HEK293T (cell line): ENCODE measurements at regions not wholly inside any gene's neighbourhood (a gene's known extent, or its start where the extent isn't known, plus 50 kb on each side); places are given as distances from the start of the nearest gene placed in this dataset.

ENCODE experiments used
- CTCF ChIA-PET: fragments of 350-600 bp; formaldehyde crosslinking; extraction: SDS; loops from one replicate; lab custom pipeline; 2021; ENCODE audit warnings: antibody characterized with exemption, inconsistent platforms; lab: Yijun Ruan, JAX
- POLR2A ChIA-PET: fragments of 350-600 bp; formaldehyde crosslinking; extraction: SDS; loops from one replicate; lab custom pipeline; 2020; ENCODE audit warnings: antibody characterized with exemption, inconsistent platforms; lab: Yijun Ruan, JAX
- DNase-seq: peaks from one replicate; pipeline ENCODE4 v3.0.0; 2012; ENCODE audit warnings: mixed read lengths; ENCODE audit errors: extremely low spot score
- ARNT ChIP-seq: fragments of 450-650 bp; IDR thresholded peaks from 2 replicates; pipeline ENCODE4 v1.6.1; 2017; ENCODE audit warnings: mild to moderate bottlenecking
- BHLHE40 ChIP-seq: fragments of 450-650 bp; IDR thresholded peaks from 2 replicates; pipeline ENCODE4 v1.6.1; 2016; ENCODE audit warnings: mild to moderate bottlenecking, moderate library complexity, borderline replicate concordance
- CTBP1 ChIP-seq: fragments of 450-650 bp; IDR thresholded peaks from 2 replicates; pipeline ENCODE4 v1.6.1; 2016; ENCODE audit warnings: borderline replicate concordance
- ELF4 ChIP-seq: fragments of 450-650 bp; IDR thresholded peaks from 2 replicates; pipeline ENCODE4 v1.6.1; 2017; ENCODE audit warnings: antibody characterized with exemption
- FOXA1 ChIP-seq: fragments of 450-650 bp; IDR thresholded peaks from 2 replicates; pipeline ENCODE4 v1.6.1; 2016; ENCODE audit warnings: mild to moderate bottlenecking
- FOXK2 ChIP-seq: fragments of 450-650 bp; IDR thresholded peaks from 2 replicates; pipeline ENCODE4 v1.6.1; 2016; ENCODE audit warnings: mild to moderate bottlenecking
- FOXM1 ChIP-seq: fragments of 450-650 bp; IDR thresholded peaks from 2 replicates; pipeline ENCODE4 v1.6.1; 2017; ENCODE audit warnings: mild to moderate bottlenecking, borderline replicate concordance
- HDGF ChIP-seq: fragments of 450-650 bp; IDR thresholded peaks from 2 replicates; pipeline ENCODE4 v1.6.1; 2017; ENCODE audit warnings: antibody characterized with exemption, borderline replicate concordance
- L3MBTL2 ChIP-seq: fragments of 450-650 bp; conservative IDR thresholded peaks from 2 replicates; pipeline ENCODE4 v1.6.1; 2016; ENCODE audit warnings: mild to moderate bottlenecking
- LEF1 ChIP-seq: fragments of 450-650 bp; IDR thresholded peaks from 2 replicates; pipeline ENCODE4 v1.6.1; 2017; ENCODE audit warnings: mild to moderate bottlenecking, borderline replicate concordance
- NFRKB ChIP-seq: fragments of 450-650 bp; IDR thresholded peaks from 2 replicates; pipeline ENCODE4 v1.6.1; 2016; ENCODE audit warnings: mild to moderate bottlenecking, moderate library complexity
- SP1 ChIP-seq: fragments of 450-650 bp; IDR thresholded peaks from 2 replicates; pipeline ENCODE4 v1.6.1; 2017
- SUZ12 ChIP-seq: fragments of 450-650 bp; IDR thresholded peaks from 2 replicates; pipeline ENCODE4 v1.6.1; 2016; ENCODE audit warnings: mild to moderate bottlenecking
- TARDBP ChIP-seq: fragments of 450-650 bp; IDR thresholded peaks from 2 replicates; pipeline ENCODE4 v1.6.1; 2016
- ZNF384 ChIP-seq: fragments of 450-650 bp; IDR thresholded peaks from 2 replicates; pipeline ENCODE4 v1.6.1; 2016
- TF ChIP-seq, protein P1 (sequence below): fragments of 450-650 bp; IDR thresholded peaks from 2 replicates; pipeline ENCODE4 v1.6.1; 2016

DNA sequence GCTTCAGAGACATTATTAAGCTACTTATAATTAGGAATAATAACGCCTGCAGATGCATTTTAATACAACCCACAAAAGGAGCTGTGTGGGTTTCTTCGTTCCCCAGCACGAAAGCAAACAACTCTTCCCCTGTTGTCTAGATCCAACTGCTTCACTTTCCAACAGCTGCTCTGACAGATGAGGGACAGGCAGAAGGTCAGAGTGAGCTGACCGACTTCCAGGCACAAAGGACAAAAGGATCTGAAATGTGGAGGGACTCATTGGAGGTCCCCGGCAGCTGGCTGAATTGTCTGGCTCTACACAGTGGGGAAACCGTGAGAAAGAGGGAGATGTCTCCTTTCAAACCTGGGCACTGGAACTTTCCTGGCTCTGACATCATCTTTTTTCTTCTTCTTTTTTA, 79.1 kb upstream of the ALDH1B1 start:
- POLR2A ChIA-PET = no interaction called here
- TF ChIP-seq FOXA1 (no peak), BHLHE40 (no peak), HDGF (no peak), SP1 (no peak)
- CTCF ChIA-PET = no interaction called here
- no peak for DNase-seq

DNA sequence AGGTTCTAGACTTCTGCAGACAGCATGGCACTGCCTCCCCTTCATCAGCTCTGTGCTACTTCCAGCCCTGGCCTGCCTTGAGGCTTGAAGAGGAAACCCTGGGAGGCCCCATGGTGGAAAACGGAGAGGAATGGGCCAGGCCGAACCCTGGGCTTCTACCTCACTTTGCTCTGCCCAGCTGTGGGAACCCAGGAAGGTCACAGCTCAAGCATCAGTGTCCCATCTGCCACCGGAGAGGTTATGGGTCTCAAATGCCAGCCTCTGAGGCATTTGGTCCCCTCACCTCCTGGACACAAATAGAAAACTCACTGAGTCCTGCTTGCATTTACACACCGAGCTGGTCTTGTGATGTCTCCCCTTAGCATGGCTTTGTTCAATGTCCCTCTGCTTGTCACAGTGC, 80.1 kb upstream of the ALDH1B1 start:
- ChIA-PET CTCF (no interaction called here), POLR2A (no interaction called here)
- TF ChIP-seq SP1 (no peak), NFRKB (no peak)
- no peak for DNase-seq

DNA sequence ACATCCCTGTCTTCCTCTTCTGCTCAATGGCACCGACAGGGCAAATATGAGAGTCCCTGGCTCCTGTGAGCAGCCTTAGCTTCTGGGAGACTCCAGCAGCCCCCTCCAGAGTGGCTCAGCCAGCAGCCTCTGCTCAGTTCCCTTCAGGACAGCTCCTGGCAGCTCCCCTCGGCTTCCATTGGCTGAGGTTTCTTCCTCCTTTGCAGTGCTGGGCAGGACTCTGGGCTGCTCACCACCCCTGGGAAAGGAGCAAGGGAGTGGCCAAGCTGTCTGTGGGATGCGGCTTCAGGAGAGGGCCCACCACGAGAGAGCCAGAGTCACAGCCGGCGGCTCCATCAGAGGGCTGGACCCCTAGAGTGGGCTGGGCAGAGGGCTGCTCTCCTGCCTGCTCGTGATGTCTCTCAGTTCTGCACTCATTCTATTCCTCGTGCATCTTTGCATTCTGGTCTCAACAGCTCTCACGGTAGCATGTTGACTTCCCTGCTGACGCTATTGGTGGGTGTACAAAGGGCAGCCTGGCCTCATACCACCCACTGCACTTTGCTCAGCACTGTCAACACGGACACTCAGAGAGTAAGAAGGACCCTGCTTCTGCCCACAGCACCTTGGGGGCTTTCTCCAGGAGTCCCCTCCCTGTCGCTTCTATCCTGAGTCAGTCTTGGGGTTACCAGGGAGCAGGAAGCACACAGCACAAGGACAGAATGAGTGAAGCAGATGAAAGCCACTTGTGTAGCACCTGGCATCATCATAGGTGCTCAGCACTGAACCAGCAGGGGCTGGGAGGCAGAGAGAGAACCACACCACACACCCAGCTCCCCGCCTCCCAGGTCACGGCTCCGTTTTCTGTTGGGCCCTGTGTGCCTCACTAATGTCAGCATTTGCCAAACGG, 80.9 kb upstream of the ALDH1B1 start:
- ChIA-PET POLR2A (no interaction called here), CTCF (no interaction called here)
- DNase-seq = no peak
- TF ChIP-seq SUZ12 (no peak), FOXK2 (no peak), ELF4 (no peak), SP1 (no peak), ZNF384 (no peak), L3MBTL2 (no peak), TARDBP (no peak), NFRKB (no peak), BHLHE40 (no peak), FOXM1 (no peak), ARNT (no peak), CTBP1 (no peak), FOXA1 (no peak), HDGF (no peak), LEF1 (no peak)
- TF ChIP-seq, protein P1, sequence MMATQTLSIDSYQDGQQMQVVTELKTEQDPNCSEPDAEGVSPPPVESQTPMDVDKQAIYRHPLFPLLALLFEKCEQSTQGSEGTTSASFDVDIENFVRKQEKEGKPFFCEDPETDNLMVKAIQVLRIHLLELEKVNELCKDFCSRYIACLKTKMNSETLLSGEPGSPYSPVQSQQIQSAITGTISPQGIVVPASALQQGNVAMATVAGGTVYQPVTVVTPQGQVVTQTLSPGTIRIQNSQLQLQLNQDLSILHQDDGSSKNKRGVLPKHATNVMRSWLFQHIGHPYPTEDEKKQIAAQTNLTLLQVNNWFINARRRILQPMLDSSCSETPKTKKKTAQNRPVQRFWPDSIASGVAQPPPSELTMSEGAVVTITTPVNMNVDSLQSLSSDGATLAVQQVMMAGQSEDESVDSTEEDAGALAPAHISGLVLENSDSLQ = no peak

DNA sequence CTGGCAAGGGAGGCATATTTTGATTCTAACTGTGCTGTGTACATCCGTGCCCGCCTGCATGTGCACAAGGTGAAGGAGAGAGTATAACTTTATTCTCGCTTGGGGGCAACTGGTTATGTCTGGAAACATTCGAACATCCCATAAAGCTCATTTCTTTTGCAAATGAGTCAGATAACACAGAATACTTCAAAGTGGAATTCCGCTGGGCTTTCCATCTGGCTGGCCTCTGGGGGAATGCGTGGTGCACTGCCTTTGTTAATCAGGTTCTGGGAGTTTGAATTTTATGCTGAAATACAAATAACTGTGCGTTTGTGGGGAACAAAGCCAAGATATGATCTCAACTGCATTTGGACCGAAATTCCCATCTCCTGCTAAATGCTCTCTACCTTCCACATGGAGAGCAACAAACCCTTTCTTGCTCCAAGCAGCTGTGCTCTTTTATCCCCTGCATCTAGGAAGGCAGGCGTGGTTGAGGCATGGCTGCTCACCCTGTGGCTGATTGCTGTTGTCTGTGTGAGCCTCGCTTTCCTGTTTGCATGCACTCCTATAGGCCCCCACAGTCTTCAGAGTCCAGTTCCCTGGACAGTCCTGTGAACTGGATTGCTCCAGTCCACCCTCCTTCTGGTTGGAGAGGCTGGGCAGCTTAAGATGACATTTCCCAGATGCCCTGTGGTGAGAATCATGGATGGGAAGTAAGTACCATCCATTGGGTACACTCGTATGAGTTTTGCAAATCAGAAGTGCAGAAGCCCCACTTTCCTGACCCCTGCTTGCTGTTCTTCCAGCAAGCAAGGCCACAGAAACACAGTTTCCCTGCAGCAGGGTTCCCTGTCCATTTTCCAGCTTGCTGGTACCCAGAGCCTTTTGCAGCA, 82.9 kb upstream of the ALDH1B1 start:
- ChIA-PET POLR2A (interaction anchor here (1.0 kb wide), 1 partner anchor 11 kb away, joined by 3 read pairs; no protein-coding TSS in a partner anchor), CTCF (no interaction called here)
- DNase-seq = no peak
- TF ChIP-seq TARDBP (no peak), NFRKB (no peak)

DNA sequence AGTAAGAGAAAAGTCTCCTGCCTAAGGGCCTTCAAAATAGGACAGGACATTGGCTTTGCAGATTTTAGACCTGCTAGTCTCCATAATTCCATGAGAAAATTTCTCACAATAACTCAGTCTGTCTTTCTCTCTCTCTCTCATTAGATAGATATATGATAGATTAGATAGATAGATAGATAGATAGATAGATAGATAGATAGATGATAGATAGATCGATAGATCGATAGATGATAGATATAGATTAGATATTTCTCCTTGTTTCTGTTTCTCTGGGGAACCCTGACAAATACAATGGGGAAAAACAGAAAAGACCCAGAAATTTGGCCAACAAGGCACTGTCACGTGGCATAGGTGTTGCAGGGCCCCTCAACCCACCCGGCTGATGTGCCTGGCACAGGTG, 84.4 kb upstream of the ALDH1B1 start:
- DNase-seq = no peak
- POLR2A ChIA-PET = no interaction called here
- CTCF ChIA-PET = no interaction called here
- TF ChIP-seq HDGF (no peak), ZNF384 (no peak), L3MBTL2 (no peak), BHLHE40 (no peak), CTBP1 (no peak), TARDBP (no peak), FOXM1 (no peak), FOXK2 (no peak), ELF4 (no peak), SP1 (no peak), SUZ12 (no peak), FOXA1 (no peak), ARNT (no peak), NFRKB (no peak), LEF1 (no peak)
- TF ChIP-seq, protein P1 = no peak

DNA sequence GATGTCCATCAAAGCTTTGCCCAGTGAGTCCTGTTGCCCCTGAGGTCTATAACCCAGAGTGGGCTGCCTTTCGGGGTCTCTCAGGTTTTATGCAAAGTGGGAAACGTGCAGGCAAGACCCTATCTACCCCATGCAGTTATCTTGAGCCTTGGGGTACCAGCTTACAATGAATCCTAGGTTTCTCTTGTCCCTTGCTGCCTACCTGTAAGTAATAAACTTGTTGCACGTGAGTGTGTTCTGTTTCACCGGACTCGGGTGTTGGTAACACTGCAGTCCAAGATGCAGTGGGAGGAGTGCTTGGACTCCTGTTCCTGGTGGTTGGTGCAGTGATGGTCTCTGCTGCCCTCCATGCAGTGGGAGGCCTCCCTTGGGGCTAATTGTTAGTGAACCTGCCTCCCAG, 85.6 kb upstream of the ALDH1B1 start:
- ChIA-PET POLR2A (no interaction called here), CTCF (no interaction called here)
- DNase-seq = no peak
- TF ChIP-seq NFRKB (no peak), FOXA1 (no peak), FOXM1 (no peak), BHLHE40 (no peak), TARDBP (no peak), ARNT (no peak), ZNF384 (no peak), ELF4 (no peak), HDGF (no peak), CTBP1 (no peak)
- TF ChIP-seq, protein P1 = no peak

DNA sequence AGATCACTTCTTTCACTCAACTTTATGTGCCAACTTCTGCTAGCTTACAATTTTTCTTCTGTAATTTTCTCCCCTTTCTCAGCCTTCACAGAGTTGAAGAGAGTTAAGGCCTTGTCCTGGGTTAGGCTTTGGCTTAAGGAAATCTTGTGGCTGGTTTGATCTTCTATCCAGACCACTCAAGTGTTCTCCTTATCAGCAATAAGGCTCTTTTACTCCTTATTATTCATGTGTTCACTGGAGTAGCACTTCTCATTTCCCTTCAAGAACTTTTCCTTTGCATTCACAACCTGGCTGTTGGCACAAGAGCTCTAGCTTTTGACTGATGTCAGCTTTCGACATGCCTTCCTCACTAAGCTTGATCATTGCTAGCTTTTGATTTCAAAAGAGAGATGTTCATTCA, 86.9 kb upstream of the ALDH1B1 start:
- TF ChIP-seq NFRKB (no peak), BHLHE40 (no peak), ELF4 (no peak), FOXA1 (no peak), SUZ12 (no peak), FOXK2 (no peak)
- POLR2A ChIA-PET = no interaction called here
- CTCF ChIA-PET = no interaction called here
- no peak for DNase-seq
